B cell (primary cell): ENCODE measurements at regions not wholly inside any gene's neighbourhood (a gene's known extent, or its start where the extent isn't known, plus 50 kb on each side); places are given as distances from the start of the nearest gene placed in this dataset.

ENCODE experiments used
- ATAC-seq: fragments of 200-7000 bp; cut with Tn5 transposase; one replicate; pipeline ENCODE4 v1.10.0; 2021; ENCODE audit warnings: low read depth, mild to moderate bottlenecking, moderate number of reproducible peaks, moderate library complexity
- CTCF ChIA-PET: fragments of 350-600 bp; sonication (Branson Sonifier 250); formaldehyde crosslinking; loops from one replicate; lab custom pipeline; 2021; ENCODE audit warnings: antibody characterized with exemption, inconsistent platforms; lab: Charles Lee
- POLR2A ChIA-PET: fragments of 350-600 bp; sonication (Branson Sonifier 250); formaldehyde crosslinking; loops from one replicate; lab custom pipeline; 2021; ENCODE audit warnings: antibody characterized with exemption; lab: Charles Lee
- DNase-seq: peaks from one replicate; pipeline ENCODE4 v3.0.0; 2013
- H2AFZ ChIP-seq: 2 replicates; pipeline ENCODE4 v1.6.1; 2012; ENCODE audit warnings: mild to moderate bottlenecking, low read depth, low read length; ENCODE audit not compliant: insufficient read depth, poor library complexity, severe bottlenecking
- H3K27ac ChIP-seq, 2 donors: 1 replicate in 1 of 2; 2 replicates in 1 of 2; pipeline ENCODE4 v1.5.1; 2012 to 2013; ENCODE audit warnings: low read length in 2 of 2, mild to moderate bottlenecking in 2 of 2, moderate library complexity in 1 of 2
- H3K27me3 ChIP-seq, 4 experiments: fragments of 200-600 bp in 1 of 4; sonication (generic) in 1 of 4; replicated peaks in 1 of 4; 1 replicate in 2 of 4; 2 replicates in 2 of 4; pipeline versions ENCODE4 v1.6.1 to v1.7.0; 2013 to 2016; ENCODE audit warnings: low read length in 3 of 4, mild to moderate bottlenecking in 2 of 4, mixed read lengths in 1 of 4, moderate library complexity in 1 of 4; ENCODE audit not compliant: insufficient read depth in 4 of 4, control insufficient read depth in 3 of 4; ENCODE audit errors: control extremely low read depth in 1 of 4
- H3K36me3 ChIP-seq, 2 experiments: replicated peaks in 1 of 2; 1 replicate in 1 of 2; 2 replicates in 1 of 2; pipeline versions ENCODE4 v1.6.1 to v1.7.1; 2013; ENCODE audit warnings: low read length in 1 of 2; ENCODE audit not compliant: insufficient read depth in 2 of 2, control insufficient read depth in 1 of 2; ENCODE audit errors: control extremely low read depth in 1 of 2, extremely low read depth in 1 of 2
- H3K4me1 ChIP-seq, 2 donors: fragments of 200-600 bp in 1 of 2; sonication (generic) in 1 of 2; 1 replicate in 1 of 2; 2 replicates in 1 of 2; pipeline versions ENCODE4 v1.5.1 to v1.6.1; 2013 to 2017; ENCODE audit warnings: low read length in 2 of 2; ENCODE audit not compliant: control insufficient read depth in 2 of 2, insufficient read depth in 2 of 2
- H3K4me2 ChIP-seq: replicated peaks from 2 replicates; pipeline ENCODE3; 2012; ENCODE audit warnings: mild to moderate bottlenecking, low read depth, low read length; ENCODE audit not compliant: poor library complexity, severe bottlenecking
- H3K4me3 ChIP-seq, 5 experiments: fragments of 200-600 bp in 1 of 5; sonication (generic) in 1 of 5; 1 replicate in 3 of 5; 2 replicates in 2 of 5; pipeline versions ENCODE4 v1.5.1 to v1.7.0; 2011 to 2016; ENCODE audit warnings: low read length in 4 of 5, mild to moderate bottlenecking in 4 of 5, low read depth in 2 of 5, control low read depth in 1 of 5, moderate library complexity in 1 of 5; ENCODE audit not compliant: insufficient read depth in 1 of 5; ENCODE audit errors: control extremely low read depth in 1 of 5, extremely low read depth in 1 of 5
- H3K79me2 ChIP-seq: fragments of 200-600 bp; sonication (generic); one replicate; pipeline ENCODE4 v1.6.0; 2016; ENCODE audit warnings: low read length; ENCODE audit not compliant: control insufficient read depth, insufficient read depth
- H3K9ac ChIP-seq: fragments of 200-600 bp; sonication (generic); 2 replicates; pipeline ENCODE4 v1.6.1; 2017; ENCODE audit warnings: mild to moderate bottlenecking, low read length, moderate library complexity
- H3K9me3 ChIP-seq, 3 donors: one replicate each; pipeline versions ENCODE4 v1.6.1 to v1.7.1; 2013; ENCODE audit warnings: low read length in 2 of 3; ENCODE audit not compliant: control insufficient read depth in 2 of 3, insufficient read depth in 1 of 3; ENCODE audit errors: control extremely low read depth in 1 of 3
- H4K20me1 ChIP-seq: 2 replicates; pipeline ENCODE4 v1.6.0; 2012; ENCODE audit warnings: mild to moderate bottlenecking, low read length; ENCODE audit not compliant: insufficient read depth, control insufficient read depth, poor library complexity, severe bottlenecking
- H3K27ac Mint-ChIP-seq: one replicate; pipeline ENCODE4 v1.8.0; 2021; ENCODE audit warnings: mixed read lengths
- H3K27me3 Mint-ChIP-seq: one replicate; pipeline ENCODE4 v1.8.0; 2021; ENCODE audit warnings: mixed read lengths
- H3K4me1 Mint-ChIP-seq: one replicate; pipeline ENCODE4 v1.8.0; 2021; ENCODE audit warnings: mixed read lengths
- H3K4me3 Mint-ChIP-seq: one replicate; pipeline ENCODE4 v1.8.0; 2021; ENCODE audit warnings: mixed read lengths
- H3K9me3 Mint-ChIP-seq: one replicate; pipeline ENCODE4 v1.8.0; 2022; ENCODE audit warnings: mixed read lengths; ENCODE audit not compliant: insufficient read depth
- EZH2 ChIP-seq: IDR thresholded peaks from 2 replicates; pipeline ENCODE4 v1.6.1; 2012; ENCODE audit warnings: borderline replicate concordance, low read depth, mild to moderate bottlenecking, moderate library complexity, low read length; ENCODE audit not compliant: insufficient read depth, poor library complexity, severe bottlenecking
- WGBS: methylation state at CpG from one replicate; pipeline ENCODE4 v1.1.5; 2013; ENCODE audit warnings: missing lambda C conversion rate; ENCODE audit not compliant: insufficient coverage; 5-methylcytosine and 5-hydroxymethylcytosine counted together
- intact Hi-C: fragments of 100-400 bp; cut with micrococcal nuclease; formaldehyde crosslinking; loops from one replicate; pipeline ENCODE4 v1.10.0; 2022
- TF ChIP-seq, protein P1 (sequence below): fragments of 200-600 bp; IDR thresholded peaks from one replicate; pipeline ENCODE4 v1.8.0; 2022; ENCODE audit warnings: antibody characterized with exemption, mild to moderate bottlenecking

DNA sequence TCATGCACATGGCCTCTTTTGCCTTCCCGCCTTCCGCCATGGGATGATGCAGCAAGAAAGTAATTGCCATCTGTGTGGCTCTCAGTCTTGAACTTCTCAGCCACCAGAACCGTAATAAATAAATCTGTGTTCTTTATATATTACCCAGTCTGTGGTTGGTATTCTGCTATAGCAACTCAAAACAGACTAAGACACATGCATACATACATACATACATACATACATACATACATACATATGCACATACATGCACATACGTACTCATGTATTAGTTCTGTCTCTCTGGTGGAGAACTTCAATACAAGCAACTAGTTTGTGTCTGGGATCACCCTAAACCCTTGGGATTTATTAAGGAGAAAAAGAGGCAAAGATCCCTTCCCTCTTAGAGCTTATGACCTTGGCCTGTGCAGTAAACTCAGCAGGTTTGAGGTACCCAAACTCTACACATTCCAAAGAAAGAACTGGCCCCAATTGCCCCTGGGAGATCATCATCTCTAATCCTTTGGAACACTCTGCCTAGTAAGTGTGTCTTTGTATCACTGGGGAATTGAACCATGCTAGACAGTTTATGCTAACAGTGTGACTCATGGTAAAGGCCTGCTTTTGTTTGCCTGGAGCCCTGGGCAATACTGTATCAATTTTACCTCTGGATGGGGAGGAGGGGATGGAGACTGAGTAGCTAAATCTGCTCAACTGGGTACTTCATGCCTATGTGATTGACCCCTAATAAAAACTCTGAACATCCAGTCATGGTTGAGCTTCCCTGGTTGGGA lies 115.6 kb upstream of the LMCD1 start:
- Mint-ChIP-seq H3K27me3 (no peaks in the 10 kb centered on the region), H3K4me1 (no peaks in the 10 kb centered on the region), H3K27ac (no peak overlapping the region), H3K9me3 (no peaks in the 10 kb centered on the region), H3K4me3 (no peak overlapping the region)
- H3K4me1 ChIP-seq = no peaks in the 10 kb centered on the region
- no peak overlapping the region for H3K9ac ChIP-seq
- intact Hi-C loops = no loop called here
- no peaks in the 10 kb centered on the region for H3K9me3 ChIP-seq
- DNase-seq = no peak
- TF ChIP-seq, protein P1, sequence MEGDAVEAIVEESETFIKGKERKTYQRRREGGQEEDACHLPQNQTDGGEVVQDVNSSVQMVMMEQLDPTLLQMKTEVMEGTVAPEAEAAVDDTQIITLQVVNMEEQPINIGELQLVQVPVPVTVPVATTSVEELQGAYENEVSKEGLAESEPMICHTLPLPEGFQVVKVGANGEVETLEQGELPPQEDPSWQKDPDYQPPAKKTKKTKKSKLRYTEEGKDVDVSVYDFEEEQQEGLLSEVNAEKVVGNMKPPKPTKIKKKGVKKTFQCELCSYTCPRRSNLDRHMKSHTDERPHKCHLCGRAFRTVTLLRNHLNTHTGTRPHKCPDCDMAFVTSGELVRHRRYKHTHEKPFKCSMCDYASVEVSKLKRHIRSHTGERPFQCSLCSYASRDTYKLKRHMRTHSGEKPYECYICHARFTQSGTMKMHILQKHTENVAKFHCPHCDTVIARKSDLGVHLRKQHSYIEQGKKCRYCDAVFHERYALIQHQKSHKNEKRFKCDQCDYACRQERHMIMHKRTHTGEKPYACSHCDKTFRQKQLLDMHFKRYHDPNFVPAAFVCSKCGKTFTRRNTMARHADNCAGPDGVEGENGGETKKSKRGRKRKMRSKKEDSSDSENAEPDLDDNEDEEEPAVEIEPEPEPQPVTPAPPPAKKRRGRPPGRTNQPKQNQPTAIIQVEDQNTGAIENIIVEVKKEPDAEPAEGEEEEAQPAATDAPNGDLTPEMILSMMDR = no peak
- TF ChIP-seq EZH2 = no peak
- no peak overlapping the region for H2AFZ ChIP-seq
- H3K36me3 ChIP-seq = no peaks in the 10 kb centered on the region
- no peak overlapping the region for H3K4me2 ChIP-seq
- WGBS = 100% methylated on average over 2 of the region's 4 CpGs
- CTCF ChIA-PET = no interaction called here
- no peak for ATAC-seq
- no peak overlapping the region for H3K4me3 ChIP-seq
- no peaks in the 10 kb centered on the region for H3K79me2 ChIP-seq
- H3K27ac ChIP-seq = no peak overlapping the region
- H4K20me1 ChIP-seq = no peaks in the 10 kb centered on the region
- no peaks in the 10 kb centered on the region for H3K27me3 ChIP-seq
- POLR2A ChIA-PET = no interaction called here

DNA sequence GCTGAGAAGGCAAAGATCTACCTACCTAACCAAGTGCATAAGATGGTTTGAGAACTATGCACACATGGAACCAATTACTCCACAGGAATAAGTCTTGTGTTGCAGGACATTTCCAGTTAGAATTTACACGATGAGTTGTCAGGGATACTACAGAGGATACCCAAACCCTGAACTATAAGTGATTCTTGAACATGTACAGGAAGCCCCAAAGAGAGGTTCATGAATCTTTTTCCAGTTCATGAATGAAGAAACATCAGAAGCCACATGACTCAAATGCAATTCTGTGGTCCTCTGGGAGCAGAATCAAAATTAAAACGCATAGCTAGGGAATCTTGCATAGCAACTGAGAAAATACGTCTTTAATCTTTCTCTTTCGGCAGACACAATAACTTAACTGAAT lies 114.1 kb upstream of the LMCD1 start:
- no peak overlapping the region for H3K27ac ChIP-seq
- no CpG with 5 or more reads among the region's 4 CpGs for WGBS
- no peaks in the 10 kb centered on the region for H3K9me3 ChIP-seq
- no peak overlapping the region for H3K4me2 ChIP-seq
- TF ChIP-seq EZH2 = no peak
- TF ChIP-seq, protein P1 = no peak
- H3K27me3 ChIP-seq = no peaks in the 10 kb centered on the region
- no peaks in the 10 kb centered on the region for H3K27me3 Mint-ChIP-seq
- no peak overlapping the region for H3K4me3 ChIP-seq
- ATAC-seq (no peak), DNase-seq (no peak)
- no peaks in the 10 kb centered on the region for H3K4me1 Mint-ChIP-seq
- H2AFZ ChIP-seq = no peak overlapping the region
- H3K36me3 ChIP-seq = no peaks in the 10 kb centered on the region
- ChIA-PET CTCF (interaction anchor here (1.8 kb wide), 1 partner anchor 28 kb away, joined by 7 read pairs; no protein-coding TSS in a partner anchor), POLR2A (no interaction called here)
- no peaks in the 10 kb centered on the region for H3K79me2 ChIP-seq
- H4K20me1 ChIP-seq = no peaks in the 10 kb centered on the region
- H3K9ac ChIP-seq = no peak overlapping the region
- no peaks in the 10 kb centered on the region for H3K9me3 Mint-ChIP-seq
- no peak overlapping the region for H3K27ac Mint-ChIP-seq
- no peak overlapping the region for H3K4me3 Mint-ChIP-seq
- no peaks in the 10 kb centered on the region for H3K4me1 ChIP-seq
- intact Hi-C loops = no loop called here
